HG02610 (cell line): ENCODE measurements at regions not wholly inside any gene's neighbourhood (a gene's known extent, or its start where the extent isn't known, plus 50 kb on each side); places are given as distances from the start of the nearest gene placed in this dataset.
"Not testable (repeated sequence)": the region's sequence is repeated elsewhere in the genome, so short reads cannot be mapped to it uniquely, and the experiment has no call there.

Experiments
- ATAC-seq: cut with Tn5 transposase; IDR thresholded peaks from one replicate; pipeline ENCODE4 v1.9.1; 2021; ENCODE audit warnings: mild to moderate bottlenecking, moderate library complexity; ENCODE audit not compliant: unreplicated experiment

DNA sequence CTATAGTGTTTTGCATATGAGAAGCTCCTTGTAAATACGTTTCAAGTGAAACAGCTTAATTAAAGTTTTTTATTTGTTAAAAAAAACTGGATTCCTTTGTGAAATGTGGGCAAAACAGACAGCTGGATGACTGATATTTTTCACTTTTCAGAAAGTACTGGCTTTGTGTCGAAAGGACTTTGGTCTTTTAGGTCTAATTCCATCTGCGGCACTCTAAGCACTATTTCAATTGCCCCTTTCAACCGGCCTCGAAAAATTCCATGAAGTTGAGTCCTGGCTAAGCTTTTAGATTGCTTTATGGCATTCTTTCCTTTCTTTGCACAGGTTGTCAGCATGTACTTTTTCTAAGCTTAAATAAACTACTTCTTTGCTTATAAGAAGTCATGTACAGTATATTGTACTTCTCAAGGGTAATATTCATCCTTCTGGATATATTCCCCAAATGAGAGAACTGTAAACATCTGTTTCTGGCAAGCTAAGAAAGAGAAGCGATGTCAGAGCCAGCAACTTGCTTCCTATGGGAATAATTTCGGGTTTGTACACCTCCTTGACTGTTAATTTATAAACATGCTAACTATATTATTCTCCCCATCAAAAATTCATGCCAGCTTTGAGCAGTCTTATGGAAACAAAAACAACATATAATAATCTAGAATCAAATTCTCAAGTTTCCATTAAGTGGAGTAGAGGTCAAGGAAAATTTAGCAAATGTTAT is 611.3 kb downstream of the ETNK1 start:
- no peak for ATAC-seq

GRCh38 chr12:23236811-23237210 is 611.8 kb downstream of the ETNK1 start:
- ATAC-seq, result no peak

GRCh38 chr12:23238190-23238589 is 613.2 kb downstream of the ETNK1 start:
- no peak for ATAC-seq

GRCh38 chr12:23238957-23239356 is 614.0 kb downstream of the ETNK1 start:
- ATAC-seq, result no peak

DNA sequence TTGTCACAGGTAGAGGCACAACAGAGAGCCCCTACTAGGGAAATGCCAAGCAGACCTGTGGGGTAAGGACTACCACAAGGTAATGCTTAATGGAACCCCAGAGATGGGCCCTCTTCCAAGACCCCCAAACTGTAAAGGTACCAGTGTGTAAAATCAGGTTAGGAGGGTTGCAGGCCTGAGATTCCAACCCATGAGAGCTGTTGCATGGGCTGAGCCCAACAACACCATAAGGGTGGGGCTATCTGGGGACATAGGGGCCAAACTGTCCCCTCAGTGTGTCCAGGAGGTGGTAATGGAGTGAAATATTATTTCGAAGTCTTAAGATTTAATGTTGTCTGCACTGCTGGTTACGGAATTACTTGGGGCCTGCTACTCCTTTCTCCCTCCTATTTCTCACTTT is 620.2 kb downstream of the ETNK1 start:
- ATAC-seq, result no peak

- no peak for ATAC-seq
Measured at GRCh38 chr12:23253191-23253590, 628.2 kb downstream of the ETNK1 start.

- ATAC-seq, result not testable (repeated sequence)
Measured at GRCh38 chr12:23253910-23254309, 628.9 kb downstream of the ETNK1 start.

DNA sequence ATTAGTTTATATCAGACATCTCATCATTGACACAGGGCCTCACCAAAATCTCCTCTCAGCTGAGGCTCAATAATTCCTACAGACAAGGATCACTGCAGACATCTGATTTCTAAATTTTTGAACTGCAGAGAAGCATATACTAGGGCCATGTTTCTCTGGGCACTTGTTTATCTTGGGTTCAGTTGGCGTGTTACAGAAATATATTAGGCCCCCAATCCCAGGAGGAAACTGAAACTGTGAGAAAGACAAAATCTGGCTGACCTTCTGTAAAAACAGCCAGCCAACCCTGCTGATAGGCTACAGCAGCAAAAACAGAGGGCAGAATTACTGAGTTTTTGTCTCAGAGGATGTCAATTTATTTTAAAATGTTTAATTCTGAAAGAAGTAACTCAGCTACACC is 634.6 kb downstream of the ETNK1 start:
- no peak for ATAC-seq

GRCh38 chr12:23262670-23263069 is 637.7 kb downstream of the ETNK1 start:
- ATAC-seq, result no peak

GRCh38 chr12:23277831-23278230 is 652.9 kb downstream of the ETNK1 start:
- ATAC-seq, result no peak

- no peak for ATAC-seq
Measured at GRCh38 chr12:23281295-23281694, 656.3 kb downstream of the ETNK1 start.

DNA sequence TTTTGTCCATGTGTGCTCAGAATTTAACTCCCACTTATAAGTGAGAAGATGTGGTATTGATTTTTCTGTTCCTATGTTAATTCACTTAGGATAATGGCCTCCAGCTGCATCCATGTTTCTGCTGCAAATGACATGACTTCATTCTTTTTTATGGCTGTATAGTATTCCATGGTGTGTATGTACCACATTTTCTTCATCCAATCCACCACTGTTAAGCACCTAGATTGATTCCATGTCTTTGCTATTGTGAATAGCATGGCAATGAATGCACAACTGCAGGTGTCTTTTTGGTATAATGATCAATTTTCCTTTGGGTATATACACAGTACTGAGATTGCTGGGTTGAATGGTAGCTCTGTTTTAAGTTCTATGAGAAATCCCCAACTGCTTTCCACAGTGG is 657.7 kb downstream of the ETNK1 start:
- ATAC-seq, result no peak

GRCh38 chr12:23285764-23286530 is 661.0 kb downstream of the ETNK1 start:
- not testable (repeated sequence) for ATAC-seq

DNA sequence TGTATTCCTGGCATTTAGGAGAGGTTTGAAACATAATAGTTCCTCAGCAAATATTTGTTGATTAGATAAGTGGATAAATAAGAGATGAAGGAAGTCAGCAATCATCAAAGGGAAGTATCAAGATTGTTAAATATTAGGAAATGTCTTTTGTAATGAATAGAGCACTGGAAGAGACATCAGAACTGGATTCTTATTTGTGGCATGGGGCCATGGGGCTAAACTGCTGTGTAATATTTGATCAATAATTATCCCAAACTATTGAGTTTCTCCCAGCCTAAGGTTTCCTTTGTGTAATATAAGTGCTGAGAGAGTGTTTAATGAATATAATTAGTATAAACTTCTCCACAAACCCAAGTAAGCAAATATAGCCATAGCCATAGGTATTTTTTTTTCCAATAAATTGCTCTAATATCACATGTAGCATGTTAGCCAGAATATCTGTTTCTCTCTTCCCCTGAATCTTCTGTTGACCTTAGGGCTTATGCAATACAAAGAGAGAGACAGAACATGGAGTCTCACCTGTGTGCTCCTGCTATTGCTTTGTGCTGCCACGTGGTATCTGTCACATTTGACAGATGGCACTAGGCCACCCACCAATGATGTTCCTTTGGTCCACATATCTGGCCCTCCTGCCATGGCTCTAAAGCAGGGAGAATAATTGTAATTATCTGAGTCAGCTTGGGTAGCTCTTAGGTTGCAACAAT is 658.7 kb downstream of the SOX5 start:
- ATAC-seq, result no peak

GRCh38 chr12:23303220-23303619 is 646.2 kb downstream of the SOX5 start:
- ATAC-seq, result no peak

DNA sequence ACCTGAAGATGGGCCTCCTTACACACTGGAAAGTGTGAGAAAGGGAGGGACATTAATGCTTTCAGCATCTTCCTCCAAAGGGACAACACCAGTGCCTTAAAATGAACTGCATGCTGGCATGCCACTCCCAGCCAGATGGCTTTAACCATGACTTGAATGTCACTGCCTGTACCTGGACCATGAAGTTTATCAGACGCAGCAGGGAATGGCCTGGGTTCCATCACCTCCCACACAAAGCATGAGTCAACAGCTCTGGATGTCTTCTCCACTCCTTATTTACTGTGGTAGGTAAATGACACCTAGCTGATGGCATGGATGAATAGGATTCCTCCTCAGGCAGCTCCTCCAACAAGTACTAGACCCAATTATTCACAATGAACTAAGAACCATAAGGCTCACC is 645.6 kb downstream of the SOX5 start:
- ATAC-seq, result no peak

DNA sequence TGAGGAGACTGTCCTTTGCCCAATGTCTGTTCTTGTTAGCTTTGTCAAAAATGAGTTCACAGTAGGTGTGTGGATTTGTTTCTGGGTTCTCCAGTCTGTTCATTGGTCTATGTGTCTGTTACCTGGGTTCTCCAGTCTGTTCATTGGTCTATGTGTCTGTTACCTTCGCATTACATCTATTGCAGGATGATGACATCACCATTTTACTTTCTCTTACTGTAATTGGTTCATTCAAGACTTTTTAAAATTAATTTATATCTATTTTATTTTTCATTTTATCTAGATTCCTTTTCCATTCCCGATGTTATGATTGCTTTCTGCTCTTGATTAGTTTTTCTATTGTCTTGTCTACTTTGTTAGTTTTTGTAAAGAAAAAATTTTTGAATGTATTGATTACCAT is 615.5 kb downstream of the SOX5 start:
- ATAC-seq, result no peak

DNA sequence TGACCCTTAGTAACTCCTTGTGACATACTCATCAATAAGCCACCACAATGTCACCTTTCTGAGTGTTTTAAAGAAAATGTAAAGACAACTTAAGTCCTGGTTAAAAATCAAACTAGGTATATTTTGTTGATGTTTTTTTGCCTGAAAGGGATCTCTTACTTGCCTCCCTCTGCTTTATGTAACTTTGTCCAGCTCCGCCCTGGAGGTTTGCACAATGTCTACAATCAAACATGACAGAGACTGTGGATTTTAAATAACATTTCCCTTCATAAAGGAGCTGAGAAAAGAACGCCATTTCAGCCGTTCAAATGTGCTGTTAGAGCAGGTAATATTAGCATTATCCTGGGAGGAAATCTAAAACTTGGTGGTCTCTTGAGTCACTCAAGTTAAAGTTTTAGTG is 613.9 kb downstream of the SOX5 start:
- ATAC-seq, result no peak

GRCh38 chr12:23337213-23337612 is 612.3 kb downstream of the SOX5 start:
- no peak for ATAC-seq

GRCh38 chr12:23340351-23340750 is 609.1 kb downstream of the SOX5 start:
- no peak for ATAC-seq

- no peak for ATAC-seq
Measured at GRCh38 chr12:23342407-23342806, 607.1 kb downstream of the SOX5 start.

- ATAC-seq, result no peak
Measured at GRCh38 chr12:23349564-23349963, 599.9 kb downstream of the SOX5 start.
